ENCODE measurements at regions not wholly inside any gene's neighbourhood (a gene's known extent, or its start where the extent isn't known, plus 50 kb on each side); places are given as distances from the start of the nearest gene placed in this dataset.

DNA sequence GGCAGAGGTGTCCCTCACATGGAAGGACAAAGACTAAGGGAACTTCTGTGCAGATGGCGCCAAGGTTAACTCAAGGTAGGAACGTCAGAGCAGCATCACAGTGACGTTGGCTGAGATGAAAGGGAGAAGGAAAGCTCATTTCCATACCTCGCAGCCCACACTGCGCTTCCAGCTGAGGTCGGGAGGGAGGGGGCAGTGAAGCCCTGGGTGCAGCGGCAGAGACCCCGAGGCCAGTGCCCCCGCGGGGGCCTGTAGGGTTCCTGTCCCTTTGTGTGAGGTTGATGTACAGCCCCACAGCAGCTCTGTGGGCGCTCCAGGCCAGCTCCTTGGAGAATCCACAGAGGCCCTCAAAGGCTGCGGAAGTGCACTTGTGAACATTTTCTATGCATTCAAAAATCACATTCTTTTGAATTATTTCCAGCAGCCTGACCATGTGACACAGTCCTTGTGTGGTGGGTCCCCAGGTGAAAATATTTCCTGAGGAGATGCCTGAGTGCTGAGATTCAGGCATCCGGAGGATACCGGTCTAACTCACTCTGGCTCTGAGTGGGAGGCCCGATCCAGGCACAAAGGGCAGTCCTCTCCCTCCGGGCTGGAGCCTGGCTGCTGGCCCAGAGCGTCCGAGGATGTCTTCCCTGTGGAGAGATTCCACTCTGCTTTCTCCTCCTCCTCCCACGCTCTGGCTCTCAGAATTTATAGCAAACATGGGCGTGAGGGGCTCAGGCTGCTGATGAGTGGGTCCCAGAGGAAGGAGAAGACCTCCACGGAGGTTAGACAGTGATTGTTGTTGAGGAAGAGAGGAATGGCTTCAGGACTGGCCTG lies 150.7 kb downstream of the ICE1 start:
- no peak for DNase-seq (ENCODE audit: extremely low read depth, low read depth)

DNA sequence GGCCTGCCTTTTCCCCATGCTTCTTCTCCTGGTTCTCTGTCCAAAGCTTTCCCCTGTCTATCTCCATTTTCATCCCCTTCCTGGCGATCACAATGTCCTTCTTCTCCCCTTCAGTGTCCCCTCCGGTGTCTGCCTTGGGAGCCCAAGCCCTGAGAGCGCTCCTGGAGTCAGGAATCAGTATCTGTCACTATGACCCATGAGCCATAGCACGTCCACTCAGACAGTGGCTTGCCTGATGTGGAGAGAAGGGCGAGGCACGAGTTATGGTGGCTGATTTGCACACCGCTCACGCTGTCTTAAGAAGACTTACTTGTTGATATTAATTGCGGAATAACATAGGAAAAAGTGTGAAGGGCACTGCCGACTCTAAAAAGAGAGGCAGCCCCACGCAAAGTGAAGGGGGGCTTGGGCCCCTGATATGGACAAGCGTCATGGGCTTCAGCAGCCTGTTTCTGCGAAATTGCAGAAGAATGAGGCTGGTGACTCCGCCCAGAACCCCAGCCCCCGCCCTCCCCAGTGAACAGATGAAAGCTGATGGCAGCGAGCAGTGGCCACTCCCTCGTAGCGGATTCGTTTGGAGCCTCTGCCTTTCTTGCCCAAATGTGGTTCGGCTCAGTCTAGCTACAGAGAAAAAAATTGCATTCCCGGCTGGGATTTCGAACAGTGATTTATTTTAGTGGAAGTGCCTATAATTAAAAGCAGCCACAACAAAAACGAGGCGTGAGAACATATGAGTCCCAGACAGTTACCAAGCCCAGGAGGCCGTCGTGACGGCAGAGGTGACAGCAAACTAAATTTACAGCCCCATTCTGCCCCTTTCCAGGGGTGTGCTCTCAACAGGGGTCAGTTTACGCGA lies 149.8 kb downstream of the ICE1 start:
- no peak for DNase-seq (ENCODE audit: extremely low read depth, low read depth)

More for the DNA sequence above, 150.7 kb downstream of the ICE1 start:
- TF ChIP-seq, protein P1, sequence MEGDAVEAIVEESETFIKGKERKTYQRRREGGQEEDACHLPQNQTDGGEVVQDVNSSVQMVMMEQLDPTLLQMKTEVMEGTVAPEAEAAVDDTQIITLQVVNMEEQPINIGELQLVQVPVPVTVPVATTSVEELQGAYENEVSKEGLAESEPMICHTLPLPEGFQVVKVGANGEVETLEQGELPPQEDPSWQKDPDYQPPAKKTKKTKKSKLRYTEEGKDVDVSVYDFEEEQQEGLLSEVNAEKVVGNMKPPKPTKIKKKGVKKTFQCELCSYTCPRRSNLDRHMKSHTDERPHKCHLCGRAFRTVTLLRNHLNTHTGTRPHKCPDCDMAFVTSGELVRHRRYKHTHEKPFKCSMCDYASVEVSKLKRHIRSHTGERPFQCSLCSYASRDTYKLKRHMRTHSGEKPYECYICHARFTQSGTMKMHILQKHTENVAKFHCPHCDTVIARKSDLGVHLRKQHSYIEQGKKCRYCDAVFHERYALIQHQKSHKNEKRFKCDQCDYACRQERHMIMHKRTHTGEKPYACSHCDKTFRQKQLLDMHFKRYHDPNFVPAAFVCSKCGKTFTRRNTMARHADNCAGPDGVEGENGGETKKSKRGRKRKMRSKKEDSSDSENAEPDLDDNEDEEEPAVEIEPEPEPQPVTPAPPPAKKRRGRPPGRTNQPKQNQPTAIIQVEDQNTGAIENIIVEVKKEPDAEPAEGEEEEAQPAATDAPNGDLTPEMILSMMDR (IDR thresholded peaks at IDR 0.05; ENCODE audit: low read depth, low read length) = no peak

DNA sequence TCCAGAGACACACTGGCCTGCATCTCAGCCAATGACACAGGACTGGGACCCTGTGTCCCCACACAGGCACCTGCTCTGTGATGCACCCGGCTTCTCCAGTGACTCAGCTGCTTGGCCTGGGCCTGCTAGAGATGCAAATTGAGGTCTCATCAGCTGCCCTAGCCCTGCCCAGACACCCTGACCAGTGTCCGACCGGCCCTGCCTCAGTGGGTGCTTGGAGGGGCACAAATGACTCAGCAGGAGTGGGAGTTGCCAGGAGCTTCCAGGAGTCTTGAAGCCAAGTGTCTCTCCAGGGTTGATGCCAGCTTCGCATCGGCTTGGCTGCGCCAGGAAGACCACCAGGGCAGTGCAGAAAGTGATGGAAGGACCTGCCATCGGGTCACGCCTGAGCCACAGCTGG lies 148.2 kb downstream of the ICE1 start:
- TF ChIP-seq, protein P1 (IDR thresholded peaks at IDR 0.05; ENCODE audit: low read depth, low read length) = no peak
- no peak for DNase-seq (ENCODE audit: extremely low read depth, low read depth)

More for the DNA sequence above, 149.8 kb downstream of the ICE1 start:
- TF ChIP-seq, protein P1 (IDR thresholded peaks at IDR 0.05; ENCODE audit: low read depth, low read length) = no peak

DNA sequence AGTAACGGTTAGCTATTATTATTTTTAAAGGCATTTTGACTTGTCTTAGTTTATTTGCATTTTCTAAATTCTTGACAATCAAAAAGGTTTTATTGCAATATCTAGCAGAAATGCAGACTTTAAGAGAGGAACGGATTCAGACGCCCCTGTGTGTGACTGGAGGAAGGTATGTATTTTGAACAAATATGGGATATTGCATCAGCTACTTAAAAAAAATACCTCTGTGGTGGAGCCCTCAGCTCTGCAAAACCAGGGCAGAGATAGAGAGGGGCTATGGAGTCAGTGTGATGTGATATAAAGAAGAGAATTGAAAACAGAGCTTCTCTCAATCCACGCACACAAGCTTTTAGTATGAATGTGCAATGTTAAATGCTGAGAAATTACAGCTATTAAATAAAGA lies 142.4 kb downstream of the ICE1 start:
- no peak for DNase-seq (ENCODE audit: extremely low read depth, low read depth)
- TF ChIP-seq, protein P1 (IDR thresholded peaks at IDR 0.05; ENCODE audit: low read depth, low read length) = no peak

DNA sequence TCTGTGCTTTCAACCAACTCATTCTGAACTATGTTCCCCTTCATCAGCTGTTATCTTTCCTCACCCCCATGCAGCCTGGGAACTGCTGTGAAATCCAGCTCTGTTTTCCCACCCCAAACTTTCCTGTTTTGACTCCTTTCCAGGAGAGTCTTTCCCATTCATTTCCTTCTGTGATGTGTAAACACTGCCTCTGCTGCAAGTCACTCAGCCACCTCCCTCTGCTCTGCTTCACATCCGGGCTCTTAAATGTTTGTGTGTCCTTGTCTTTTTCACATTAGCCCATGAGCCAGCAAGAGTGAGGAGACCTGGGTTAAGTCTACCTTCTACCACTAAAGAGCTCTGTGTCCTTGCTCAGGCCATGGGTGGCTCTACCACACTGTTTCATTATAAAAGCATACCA lies 137.5 kb downstream of the ICE1 start:
- no peak for DNase-seq (ENCODE audit: extremely low read depth, low read depth)
- TF ChIP-seq, protein P1 (IDR thresholded peaks at IDR 0.05; ENCODE audit: low read depth, low read length) = no peak

DNA sequence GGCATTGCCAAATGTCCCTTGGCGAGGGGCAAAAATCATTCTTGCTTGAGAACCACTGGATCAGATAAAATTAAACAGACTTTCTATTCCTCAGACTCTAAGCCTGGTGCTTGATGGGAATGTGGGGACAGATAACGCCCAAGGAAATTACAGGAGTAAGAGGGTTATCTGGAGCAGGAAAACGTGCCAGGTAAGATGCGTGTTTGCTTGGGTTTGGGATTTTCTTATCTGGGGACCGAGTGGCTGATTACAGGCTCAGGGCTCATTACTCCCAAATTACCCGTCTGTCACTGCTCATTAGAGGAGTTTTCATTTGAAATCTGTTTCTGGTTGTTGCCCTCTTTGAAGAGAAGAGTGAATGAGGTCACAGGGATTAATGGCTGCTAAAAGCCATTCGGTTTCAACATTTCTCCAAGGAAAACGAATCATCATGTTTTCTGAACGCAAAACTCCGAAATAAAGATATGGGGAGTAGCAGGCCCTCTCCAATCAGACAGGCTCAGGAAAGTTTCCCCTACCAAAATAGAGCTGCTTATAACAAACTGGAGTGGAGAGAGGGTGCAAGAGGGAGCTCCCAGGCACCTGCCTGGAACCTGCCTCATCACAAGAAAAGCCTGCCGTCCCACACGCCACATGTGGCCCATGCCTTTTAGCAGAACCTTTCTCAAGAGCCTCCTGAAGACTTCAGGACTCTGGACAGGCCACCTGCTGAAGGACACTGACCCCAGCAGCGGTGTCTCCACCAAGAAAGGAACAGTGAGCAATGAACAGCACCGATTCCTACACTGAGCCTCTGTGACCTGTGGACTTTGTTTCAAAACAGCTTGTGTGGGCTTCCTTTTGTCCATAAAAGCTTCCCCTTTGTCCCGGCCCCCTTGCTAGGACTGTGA lies 136.4 kb downstream of the ICE1 start:
- TF ChIP-seq, protein P1 (IDR thresholded peaks at IDR 0.05; ENCODE audit: low read depth, low read length) = no peak
- DNase-seq (ENCODE audit: extremely low read depth, low read depth) = no peak
